Effector memory CD4-positive, alpha-beta T cell (primary cell): ENCODE measurements at regions not wholly inside any gene's neighbourhood (a gene's known extent, or its start where the extent isn't known, plus 50 kb on each side); places are given as distances from the start of the nearest gene placed in this dataset.

Source experiments
- DNase-seq, 3 donors: peaks; one replicate each; pipeline ENCODE4 v3.0.0-alpha.2; 2020
- H3K27ac ChIP-seq: 2 replicates; pipeline ENCODE4 v1.7.0; 2013; ENCODE audit warnings: mild to moderate bottlenecking, low read length, moderate library complexity; ENCODE audit not compliant: insufficient read depth, poor library complexity, severe bottlenecking
- H3K27me3 ChIP-seq: replicated peaks from 2 replicates; pipeline ENCODE4 v1.7.0; 2013; ENCODE audit warnings: mild to moderate bottlenecking, low read length; ENCODE audit not compliant: insufficient read depth, control insufficient read depth, poor library complexity, severe bottlenecking
- H3K36me3 ChIP-seq: 2 replicates; pipeline ENCODE4 v1.7.0; 2013; ENCODE audit warnings: mild to moderate bottlenecking, low read length, moderate library complexity; ENCODE audit not compliant: control insufficient read depth, insufficient read depth
- H3K4me1 ChIP-seq: 2 replicates; pipeline ENCODE4 v1.7.0; 2013; ENCODE audit warnings: low read length, mild to moderate bottlenecking; ENCODE audit not compliant: control insufficient read depth, insufficient read depth, poor library complexity, severe bottlenecking
- H3K4me3 ChIP-seq: 2 replicates; pipeline ENCODE4 v1.7.0; 2013; ENCODE audit warnings: low read length, low read depth, mild to moderate bottlenecking; ENCODE audit not compliant: insufficient read depth, poor library complexity, severe bottlenecking
- H3K9me3 ChIP-seq: 2 replicates; pipeline ENCODE4 v1.7.0; 2013; ENCODE audit warnings: mild to moderate bottlenecking, low read length, moderate library complexity; ENCODE audit not compliant: control insufficient read depth

DNA sequence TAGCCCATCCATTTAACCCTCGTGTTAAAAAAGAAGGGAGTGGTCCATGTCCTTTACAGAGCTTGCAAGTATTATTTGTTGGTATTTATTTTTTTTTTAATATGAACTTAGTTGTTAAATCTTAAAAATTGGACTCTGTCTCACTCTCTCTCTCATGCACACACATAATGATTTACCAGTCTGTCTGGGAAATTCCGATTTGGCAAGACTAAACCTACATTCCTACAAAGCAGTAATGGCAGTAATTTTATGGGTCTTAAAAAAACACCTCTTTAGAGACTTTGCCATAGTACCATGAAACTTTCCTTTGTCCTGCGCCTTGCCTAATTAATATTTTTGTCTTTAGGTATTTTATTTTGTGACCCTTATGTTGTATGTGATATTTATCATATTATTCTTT lies 239.5 kb upstream of the PPP1R3A start:
- no peaks in the 10 kb centered on the region for H3K9me3 ChIP-seq
- no peak overlapping the region for H3K4me3 ChIP-seq
- H3K27ac ChIP-seq, result no peak overlapping the region
- no peaks in the 10 kb centered on the region for H3K27me3 ChIP-seq
- no peaks in the 10 kb centered on the region for H3K4me1 ChIP-seq
- DNase-seq, result no peak
- no peaks in the 10 kb centered on the region for H3K36me3 ChIP-seq

DNA sequence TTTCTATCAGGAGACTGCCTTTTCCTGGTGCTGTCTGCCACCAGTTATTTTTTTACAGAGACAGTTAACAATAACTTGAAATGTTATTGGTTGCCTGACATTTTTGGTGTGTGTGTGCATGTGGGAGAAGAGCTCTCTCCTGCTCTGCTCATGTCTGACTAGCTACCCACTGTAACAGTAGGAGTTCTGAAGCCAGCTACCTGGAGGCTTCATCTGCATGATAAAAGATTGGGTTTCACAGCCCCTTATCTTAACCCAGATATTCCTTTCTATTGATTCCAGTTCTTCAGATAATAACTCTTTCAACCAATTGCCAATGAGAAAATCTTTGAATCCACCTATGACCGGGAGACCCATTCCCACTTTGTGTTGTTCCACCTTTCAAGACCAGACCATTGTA lies 237.4 kb upstream of the PPP1R3A start:
- Histone ChIP-seq H3K27ac (no peak overlapping the region), H3K4me1 (no peaks in the 10 kb centered on the region), H3K36me3 (no peaks in the 10 kb centered on the region), H3K9me3 (no peaks in the 10 kb centered on the region), H3K27me3 (no peaks in the 10 kb centered on the region), H3K4me3 (no peak overlapping the region)
- no peak for DNase-seq

DNA sequence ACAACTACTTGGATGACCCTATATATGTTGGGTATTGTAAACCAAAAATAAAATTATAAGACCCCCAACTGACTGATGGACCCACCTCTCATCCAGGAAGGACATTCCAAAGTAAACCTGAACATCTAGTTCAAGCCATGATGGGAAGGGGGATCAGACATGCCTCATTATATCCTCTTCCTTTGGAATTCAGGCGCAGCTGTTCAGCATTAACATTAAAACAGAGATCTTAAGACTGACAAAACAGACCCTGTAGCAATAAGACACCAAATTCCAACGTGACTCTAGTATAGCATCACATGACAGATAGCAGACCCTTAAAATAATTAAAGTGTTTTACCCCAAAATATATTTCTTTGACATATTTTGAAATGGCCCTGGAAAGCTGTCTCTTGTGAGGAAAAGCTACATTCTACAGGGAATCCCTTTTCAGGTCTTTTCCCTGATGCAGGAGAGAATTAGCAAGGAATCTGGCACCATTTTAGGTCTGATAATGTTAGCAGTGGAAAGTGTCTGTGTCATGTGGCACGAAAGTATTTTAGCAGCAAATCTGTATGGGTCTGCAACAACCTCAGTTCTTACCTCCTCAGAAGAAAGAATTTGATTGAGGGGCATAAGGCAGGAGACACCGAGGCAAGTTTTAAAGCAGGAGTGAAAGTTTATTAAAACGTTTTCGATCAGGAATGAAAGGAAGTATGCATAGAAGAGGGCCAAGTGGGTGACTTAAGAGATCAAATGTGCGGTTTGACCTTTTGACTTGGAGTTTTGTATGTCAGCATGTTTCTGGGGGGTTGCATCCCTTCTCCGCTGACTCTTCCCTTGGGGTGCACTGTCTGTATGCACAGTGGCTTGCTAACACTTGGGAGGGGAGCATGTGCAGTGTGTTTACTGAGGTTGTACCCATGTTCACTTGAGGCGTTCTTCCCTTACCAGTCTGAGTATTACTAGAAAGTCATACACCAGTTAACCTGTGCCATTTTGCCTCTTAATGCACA lies 236.6 kb upstream of the PPP1R3A start:
- H3K9me3 ChIP-seq, result no peaks in the 10 kb centered on the region
- no peak for DNase-seq
- H3K27me3 ChIP-seq, result no peaks in the 10 kb centered on the region

DNA sequence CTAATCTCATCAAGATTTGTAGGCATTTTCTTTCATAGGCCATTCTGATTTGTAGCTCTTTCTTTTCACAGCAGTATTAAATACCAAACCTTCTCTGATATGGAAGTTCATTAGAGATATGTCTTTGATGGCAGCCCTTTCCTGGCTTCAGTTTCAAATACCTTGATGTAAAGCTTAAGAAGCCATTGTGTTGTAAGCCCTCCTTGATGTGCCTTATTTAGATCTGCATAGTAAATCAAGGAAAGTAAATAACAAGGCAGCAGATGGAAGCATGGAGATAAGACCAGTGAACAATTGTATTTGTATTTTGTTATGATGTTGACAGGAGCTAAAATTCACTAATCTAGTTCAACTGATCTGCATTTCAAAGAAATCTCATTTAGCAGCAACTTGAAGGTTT lies 234.9 kb upstream of the PPP1R3A start:
- no peaks in the 10 kb centered on the region for H3K27me3 ChIP-seq
- no peak overlapping the region for H3K4me3 ChIP-seq
- no peak for DNase-seq
- H3K9me3 ChIP-seq, result no peaks in the 10 kb centered on the region
- no peak overlapping the region for H3K27ac ChIP-seq
- no peaks in the 10 kb centered on the region for H3K4me1 ChIP-seq
- H3K36me3 ChIP-seq, result no peaks in the 10 kb centered on the region

More for the DNA sequence above, 236.6 kb upstream of the PPP1R3A start:
- Histone ChIP-seq H3K36me3 (no peaks in the 10 kb centered on the region), H3K4me3 (no peak overlapping the region), H3K27ac (no peak overlapping the region), H3K4me1 (no peaks in the 10 kb centered on the region)

DNA sequence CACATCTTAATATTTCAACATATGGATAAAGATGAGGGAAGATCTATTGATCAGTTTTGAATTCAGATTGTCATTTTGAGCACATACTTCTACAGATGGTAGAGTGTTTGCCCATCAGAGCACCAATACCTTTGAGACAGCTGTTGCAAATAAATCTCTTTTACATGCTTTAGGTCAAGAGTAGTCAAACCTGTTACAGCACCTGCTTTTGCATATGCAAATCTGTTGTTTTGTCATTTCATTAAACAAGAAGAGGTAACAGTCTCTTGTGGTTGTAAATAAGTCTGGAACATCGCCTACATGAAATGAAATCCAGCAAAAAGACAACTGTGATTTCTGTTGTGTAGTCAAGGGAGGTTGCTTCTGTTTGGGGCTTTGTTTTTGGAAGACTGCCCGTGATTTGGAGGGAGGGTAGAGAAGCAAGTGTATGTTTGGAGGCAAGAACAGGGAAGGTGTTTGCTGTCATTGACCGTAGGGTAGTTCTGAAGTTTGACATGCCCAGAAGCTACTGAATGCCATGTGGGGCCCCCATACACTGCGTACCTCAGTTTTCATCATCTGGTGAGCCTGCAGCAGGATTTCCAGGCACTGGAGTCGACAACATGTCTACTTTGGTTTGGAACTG lies 233.6 kb upstream of the PPP1R3A start:
- Histone ChIP-seq H3K9me3 (no peaks in the 10 kb centered on the region), H3K36me3 (no peaks in the 10 kb centered on the region), H3K27ac (no peak overlapping the region), H3K4me1 (no peaks in the 10 kb centered on the region), H3K4me3 (no peak overlapping the region), H3K27me3 (no peaks in the 10 kb centered on the region)
- no peak for DNase-seq

DNA sequence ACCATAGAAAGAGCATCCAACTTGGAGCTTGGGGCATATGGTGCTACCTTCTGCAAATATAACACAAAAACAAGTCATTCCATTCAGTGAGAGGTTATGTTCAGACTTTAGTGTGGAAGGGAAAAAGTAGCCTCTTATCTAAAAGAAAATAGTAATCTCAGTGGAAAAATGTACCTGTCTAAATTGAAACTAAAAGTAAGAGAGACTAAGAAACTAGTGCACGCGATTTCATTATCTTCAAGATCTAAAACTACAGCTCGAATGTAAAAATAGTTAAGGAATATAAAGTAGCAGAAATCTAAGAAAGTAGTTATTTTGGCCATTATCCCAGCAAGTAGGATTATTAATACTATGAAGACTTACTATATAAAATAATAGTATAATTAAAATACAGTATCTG lies 233.0 kb upstream of the PPP1R3A start:
- no peak for DNase-seq
- no peaks in the 10 kb centered on the region for H3K9me3 ChIP-seq
- H3K4me1 ChIP-seq, result no peaks in the 10 kb centered on the region
- no peak overlapping the region for H3K27ac ChIP-seq
- H3K36me3 ChIP-seq, result no peaks in the 10 kb centered on the region
- no peak overlapping the region for H3K4me3 ChIP-seq
- H3K27me3 ChIP-seq, result no peaks in the 10 kb centered on the region

DNA sequence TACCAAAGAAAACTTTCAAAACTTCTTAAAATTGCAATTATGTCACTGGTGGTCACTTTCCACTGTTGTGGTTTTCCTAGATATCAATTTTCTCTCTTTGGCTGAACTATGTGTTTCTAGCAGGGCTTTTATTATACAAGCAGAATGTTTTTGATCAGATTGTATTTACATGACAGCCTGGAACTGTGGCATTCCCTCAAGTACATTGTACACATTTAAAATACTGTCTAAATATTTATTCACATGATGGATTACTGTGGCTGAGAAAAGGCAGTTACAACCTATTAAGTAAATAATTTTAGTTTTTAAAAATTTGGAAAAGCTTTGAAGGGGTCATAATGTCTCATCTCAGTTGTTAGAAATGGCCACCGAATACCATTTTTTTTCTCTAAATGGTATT lies 231.9 kb upstream of the PPP1R3A start:
- no peaks in the 10 kb centered on the region for H3K4me1 ChIP-seq
- no peaks in the 10 kb centered on the region for H3K9me3 ChIP-seq
- no peak overlapping the region for H3K4me3 ChIP-seq
- DNase-seq, result no peak
- no peaks in the 10 kb centered on the region for H3K27me3 ChIP-seq
- no peak overlapping the region for H3K27ac ChIP-seq
- no peaks in the 10 kb centered on the region for H3K36me3 ChIP-seq

DNA sequence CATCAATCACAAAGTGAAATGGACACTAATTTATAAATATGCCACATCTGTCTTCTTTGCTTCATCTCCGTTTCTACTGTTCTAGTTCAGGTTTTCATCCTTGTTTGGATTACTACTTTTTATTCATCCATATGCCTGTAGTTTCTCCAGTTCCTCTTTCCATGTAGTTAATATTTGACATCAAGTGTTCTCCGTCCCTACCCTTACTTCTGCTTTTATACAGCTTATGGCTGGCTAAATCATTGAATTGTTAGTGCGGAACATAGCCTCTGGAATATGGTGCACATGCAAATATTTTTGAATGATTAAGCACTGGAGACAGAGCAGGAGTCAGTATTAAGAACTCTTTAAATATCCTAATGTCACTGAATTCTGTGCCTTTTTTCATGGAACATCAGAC lies 230.0 kb upstream of the PPP1R3A start:
- Histone ChIP-seq H3K4me1 (no peaks in the 10 kb centered on the region), H3K4me3 (no peak overlapping the region), H3K27ac (no peak overlapping the region), H3K36me3 (no peaks in the 10 kb centered on the region), H3K9me3 (no peaks in the 10 kb centered on the region), H3K27me3 (no peaks in the 10 kb centered on the region)
- DNase-seq, result no peak

DNA sequence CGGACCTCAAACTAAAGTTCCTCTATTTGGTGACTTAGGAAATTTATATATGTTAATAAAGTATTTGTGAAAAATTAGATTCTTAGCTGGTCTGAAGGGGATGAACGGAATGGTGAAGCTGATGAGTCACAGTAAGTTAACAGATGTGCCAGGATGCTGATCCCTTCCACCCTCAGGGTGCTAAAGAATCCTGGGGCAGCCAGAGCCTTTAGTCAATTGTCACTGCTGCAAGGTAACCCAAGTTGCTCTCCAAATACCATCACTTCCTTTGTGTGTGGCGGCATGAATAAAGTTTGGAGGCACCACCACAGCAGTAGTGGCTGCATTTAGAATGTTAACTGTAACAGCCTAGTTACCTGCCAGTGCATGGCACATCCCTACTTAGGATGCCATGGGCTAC lies 222.6 kb upstream of the PPP1R3A start:
- H3K4me1 ChIP-seq, result no peaks in the 10 kb centered on the region
- DNase-seq, result no peak
- no peaks in the 10 kb centered on the region for H3K9me3 ChIP-seq
- no peaks in the 10 kb centered on the region for H3K27me3 ChIP-seq
- no peaks in the 10 kb centered on the region for H3K36me3 ChIP-seq
- no peak overlapping the region for H3K4me3 ChIP-seq
- no peak overlapping the region for H3K27ac ChIP-seq

DNA sequence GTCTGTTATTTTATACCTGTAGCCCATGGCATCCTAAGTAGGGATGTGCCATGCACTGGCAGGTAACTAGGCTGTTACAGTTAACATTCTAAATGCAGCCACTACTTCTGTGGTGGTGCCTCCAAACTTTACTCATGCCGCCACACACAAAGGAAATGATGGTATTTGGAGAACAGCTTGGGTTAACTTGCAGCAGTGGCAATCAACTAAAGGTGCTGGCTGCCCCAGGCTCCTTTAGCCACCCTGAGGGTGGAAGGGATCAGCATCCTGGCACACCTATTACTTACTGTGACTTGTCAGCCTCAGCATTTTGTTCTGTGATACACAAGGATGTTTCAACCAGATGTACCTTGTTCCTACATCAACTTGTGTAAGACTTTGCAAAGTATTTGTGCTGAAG lies 221.8 kb upstream of the PPP1R3A start:
- no peak overlapping the region for H3K27ac ChIP-seq
- no peaks in the 10 kb centered on the region for H3K36me3 ChIP-seq
- DNase-seq, result no peak
- no peaks in the 10 kb centered on the region for H3K9me3 ChIP-seq
- no peaks in the 10 kb centered on the region for H3K27me3 ChIP-seq
- H3K4me1 ChIP-seq, result no peaks in the 10 kb centered on the region
- H3K4me3 ChIP-seq, result no peak overlapping the region
